Activated CD4-positive, CD25-positive, alpha-beta regulatory T cell (primary cell): ENCODE measurements at regions not wholly inside any gene's neighbourhood (a gene's known extent, or its start where the extent isn't known, plus 50 kb on each side); places are given as distances from the start of the nearest gene placed in this dataset.

Experiments used
- DNase-seq, 4 experiments: peaks; one replicate each; lab custom pipeline; 2025; lab: John Stamatoyannopoulos, UW

- DNase-seq = no peak
These were observed 232.7 kb upstream of the TNRC6C start for GRCh38 chr17:77725846-77726245.

- DNase-seq = no peak
These were observed 231.9 kb upstream of the TNRC6C start for GRCh38 chr17:77726549-77727006.

- no peak for DNase-seq
These were observed 231.4 kb upstream of the TNRC6C start for GRCh38 chr17:77727037-77727615.

- no peak for DNase-seq
These were observed 230.1 kb upstream of the TNRC6C start for GRCh38 chr17:77728474-77728795.

GRCh38 chr17:77728871-77729270 lies 229.6 kb upstream of the TNRC6C start:
- no peak for DNase-seq

GRCh38 chr17:77729587-77729986 lies 228.9 kb upstream of the TNRC6C start:
- DNase-seq = no peak

- no peak for DNase-seq
These were observed 228.1 kb upstream of the TNRC6C start for GRCh38 chr17:77730376-77730775.

- no peak for DNase-seq
These were observed 224.8 kb upstream of the TNRC6C start for GRCh38 chr17:77733576-77734296.

GRCh38 chr17:77734371-77735080 lies 224.0 kb upstream of the TNRC6C start:
- no peak for DNase-seq

GRCh38 chr17:77735081-77735565 lies 223.4 kb upstream of the TNRC6C start:
- DNase-seq = no peak

- no peak for DNase-seq
These were observed 222.8 kb upstream of the TNRC6C start for GRCh38 chr17:77735566-77736198.

GRCh38 chr17:77736199-77736585 lies 222.3 kb upstream of the TNRC6C start:
- DNase-seq = no peak

GRCh38 chr17:77736721-77737120 lies 221.8 kb upstream of the TNRC6C start:
- no peak for DNase-seq

GRCh38 chr17:77737442-77738265 lies 220.8 kb upstream of the TNRC6C start:
- no peak for DNase-seq

GRCh38 chr17:77738751-77739531 lies 219.6 kb upstream of the TNRC6C start:
- no peak for DNase-seq

GRCh38 chr17:77740481-77740880 lies 218.0 kb upstream of the TNRC6C start:
- no peak for DNase-seq

- no peak for DNase-seq
These were observed 217.4 kb upstream of the TNRC6C start for GRCh38 chr17:77741109-77741508.

- DNase-seq = no peak
These were observed 215.9 kb upstream of the TNRC6C start for GRCh38 chr17:77742579-77742978.

GRCh38 chr17:77744066-77744988 lies 214.2 kb upstream of the TNRC6C start:
- no peak for DNase-seq

GRCh38 chr17:77745702-77746101 lies 212.8 kb upstream of the TNRC6C start:
- DNase-seq = no peak
